ENCODE measurements at regions not wholly inside any gene's neighbourhood (a gene's known extent, or its start where the extent isn't known, plus 50 kb on each side); places are given as distances from the start of the nearest gene placed in this dataset.
"Not testable (repeated sequence)": the region's sequence is repeated elsewhere in the genome, so short reads cannot be mapped to it uniquely, and the experiment has no call there.

GRCh38 chr16:64351121-64351520 is 770.7 kb downstream of the CDH11 start:
- Mint-ChIP-seq H3K4me3 (ENCODE audit: unreplicated experiment) (no peak overlapping the region), H3K4me1 (ENCODE audit: low read depth, unreplicated experiment) (no peaks in the 10 kb centered on the region), H3K36me3 (ENCODE audit: insufficient read depth, unreplicated experiment) (no peaks in the 10 kb centered on the region), H3K9me3 (ENCODE audit: unreplicated experiment) (no peaks in the 10 kb centered on the region), H3K27ac (ENCODE audit: unreplicated experiment) (no peak overlapping the region), H3K27me3 (ENCODE audit: insufficient read depth, unreplicated experiment) (peaks cover 4% of the 10 kb centered on the region)
- DNase-seq, result no peak
- no peaks in the 10 kb centered on the region; the same call in 1 of the 2 replicates for H3K9me3 ChIP-seq
- no peaks in the 10 kb centered on the region for H3K27me3 ChIP-seq (replicated peaks; ENCODE audit: control insufficient read depth, insufficient read depth, low read length)
- no peaks in the 10 kb centered on the region for H3K4me1 ChIP-seq
- H3K4me3 ChIP-seq (ENCODE audit: low read depth, low read length), result no peak overlapping the region
- BruUV-seq (replicated peaks), result no TSS peak
- no peaks in the 10 kb centered on the region for H3K36me3 ChIP-seq (ENCODE audit: control insufficient read depth, insufficient read depth, low read length)
- ChIA-PET CTCF (no interaction called here), POLR2A (no interaction called here)
- TF ChIP-seq CTCF (IDR thresholded peaks at IDR 0.05; ENCODE audit: insufficient read depth in 1 of 2, low read depth in 1 of 2, low read length in 1 of 2, severe bottlenecking in 1 of 2, unreplicated experiment in 1 of 2), result no peak
- intact Hi-C loops (cut with micrococcal nuclease; ENCODE audit: unreplicated experiment), result no loop called here

DNA sequence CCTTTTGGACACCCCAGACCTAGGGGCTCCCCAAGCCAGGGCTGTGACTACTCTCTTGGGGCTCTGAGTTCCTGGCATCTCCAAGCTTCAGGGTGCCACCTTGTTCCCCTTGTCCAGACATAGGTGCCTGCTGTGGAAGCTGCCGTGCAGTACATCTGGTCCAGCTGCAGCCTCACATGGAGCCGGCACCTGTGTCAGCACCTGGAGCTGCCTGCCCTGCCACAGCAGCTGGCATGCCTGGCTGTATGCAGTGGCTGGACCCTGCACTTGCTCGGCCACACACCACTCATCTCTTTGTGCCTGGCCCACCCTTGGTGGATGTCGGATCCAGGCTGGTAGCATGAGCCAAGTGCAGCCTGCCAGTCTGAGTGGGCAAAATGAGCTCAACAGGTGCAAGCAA is 775.8 kb downstream of the CDH11 start:
- CTCF ChIA-PET, result no interaction called here
- POLR2A ChIA-PET, result no interaction called here
- no peak for DNase-seq
- Mint-ChIP-seq H3K9me3 (ENCODE audit: unreplicated experiment) (no peaks in the 10 kb centered on the region), H3K27ac (ENCODE audit: unreplicated experiment) (no peak overlapping the region), H3K4me1 (ENCODE audit: low read depth, unreplicated experiment) (no peaks in the 10 kb centered on the region), H3K36me3 (ENCODE audit: insufficient read depth, unreplicated experiment) (no peaks in the 10 kb centered on the region), H3K4me3 (ENCODE audit: unreplicated experiment) (no peak overlapping the region), H3K27me3 (ENCODE audit: insufficient read depth, unreplicated experiment) (no peaks in the 10 kb centered on the region)
- no peaks in the 10 kb centered on the region for H3K36me3 ChIP-seq (ENCODE audit: control insufficient read depth, insufficient read depth, low read length)
- intact Hi-C loops (cut with micrococcal nuclease; ENCODE audit: unreplicated experiment), result no loop called here
- no peaks in the 10 kb centered on the region; the same call in 1 of the 2 replicates for H3K9me3 ChIP-seq
- no peak for TF ChIP-seq CTCF (IDR thresholded peaks at IDR 0.05; ENCODE audit: insufficient read depth in 1 of 2, low read depth in 1 of 2, low read length in 1 of 2, severe bottlenecking in 1 of 2, unreplicated experiment in 1 of 2)
- no peaks in the 10 kb centered on the region for H3K4me1 ChIP-seq
- BruUV-seq (replicated peaks), result no TSS peak
- no peaks in the 10 kb centered on the region for H3K27me3 ChIP-seq (replicated peaks; ENCODE audit: control insufficient read depth, insufficient read depth, low read length)
- no peak overlapping the region for H3K4me3 ChIP-seq (ENCODE audit: low read depth, low read length)

DNA sequence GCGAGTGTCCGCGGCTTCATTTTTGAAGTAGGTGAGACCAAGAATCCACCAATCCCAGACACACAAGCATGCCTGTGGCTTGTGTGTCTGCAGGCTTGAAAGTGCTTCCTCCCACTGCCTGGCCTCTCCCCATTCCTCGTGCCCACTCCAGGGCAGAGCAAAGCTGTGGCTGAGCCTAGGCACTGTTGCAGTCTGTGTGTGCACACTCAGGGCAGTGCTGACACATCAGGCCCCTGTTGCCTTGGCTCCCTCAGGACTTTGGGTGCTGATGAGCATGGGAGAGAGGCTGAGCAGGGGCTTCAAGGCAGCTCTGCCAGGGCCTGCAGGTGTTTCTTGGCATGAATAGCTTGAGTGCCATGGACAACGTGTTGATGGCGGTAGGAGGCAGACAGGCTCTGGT is 776.7 kb downstream of the CDH11 start:
- peaks cover under 1% of the 10 kb centered on the region for H3K27me3 Mint-ChIP-seq (ENCODE audit: insufficient read depth, unreplicated experiment)
- BruUV-seq (replicated peaks), result no TSS peak
- no peak overlapping the region for H3K4me3 Mint-ChIP-seq (ENCODE audit: unreplicated experiment)
- no peaks in the 10 kb centered on the region for H3K27me3 ChIP-seq (replicated peaks; ENCODE audit: control insufficient read depth, insufficient read depth, low read length)
- H3K4me3 ChIP-seq (ENCODE audit: low read depth, low read length), result no peak overlapping the region
- no peaks in the 10 kb centered on the region for H3K4me1 ChIP-seq
- H3K9me3 Mint-ChIP-seq (ENCODE audit: unreplicated experiment), result peaks cover 4% of the 10 kb centered on the region
- no peak for TF ChIP-seq CTCF (IDR thresholded peaks at IDR 0.05; ENCODE audit: insufficient read depth in 1 of 2, low read depth in 1 of 2, low read length in 1 of 2, severe bottlenecking in 1 of 2, unreplicated experiment in 1 of 2)
- DNase-seq, result no peak
- H3K36me3 ChIP-seq (ENCODE audit: control insufficient read depth, insufficient read depth, low read length), result no peaks in the 10 kb centered on the region
- intact Hi-C loops (cut with micrococcal nuclease; ENCODE audit: unreplicated experiment), result no loop called here
- H3K27ac Mint-ChIP-seq (ENCODE audit: unreplicated experiment), result no peak overlapping the region
- no peaks in the 10 kb centered on the region for H3K4me1 Mint-ChIP-seq (ENCODE audit: low read depth, unreplicated experiment)
- ChIA-PET POLR2A (no interaction called here), CTCF (no interaction called here)
- H3K36me3 Mint-ChIP-seq (ENCODE audit: insufficient read depth, unreplicated experiment), result no peaks in the 10 kb centered on the region
- no peaks in the 10 kb centered on the region; the same call in 1 of the 2 replicates for H3K9me3 ChIP-seq

DNA sequence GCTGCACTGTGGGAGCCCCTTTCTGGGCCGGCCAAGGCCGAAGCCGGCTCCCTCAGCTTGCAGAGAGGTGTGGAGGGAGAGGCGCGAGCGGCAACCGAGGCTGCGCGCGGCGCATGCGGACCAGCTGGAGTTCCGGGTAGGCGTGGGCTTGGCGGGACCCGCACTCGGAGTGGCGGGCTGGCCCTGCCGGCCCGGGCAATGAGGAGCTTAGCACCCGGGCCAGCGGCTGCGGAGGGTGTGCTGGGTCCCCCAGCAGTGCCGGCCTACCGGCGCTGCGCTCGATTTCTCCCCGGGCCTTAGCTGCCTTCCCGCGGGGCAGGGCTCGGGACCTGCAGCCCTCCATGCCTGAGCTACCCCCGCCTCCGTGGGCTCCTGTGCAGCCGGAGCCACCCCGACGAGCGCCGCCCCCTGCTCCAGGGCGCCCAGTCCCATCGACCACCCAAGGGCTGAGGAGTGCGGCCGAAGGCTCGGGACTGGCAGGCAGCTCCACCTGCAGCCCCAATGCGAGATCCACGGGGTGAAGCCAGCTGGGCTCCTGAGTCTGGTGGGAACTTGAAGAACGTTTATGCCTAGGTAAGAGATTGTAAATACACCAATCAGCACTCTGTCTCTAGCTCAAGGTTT is 777.9 kb downstream of the CDH11 start:
- H3K9me3 ChIP-seq; POLR2A ChIA-PET; H3K4me3 Mint-ChIP-seq (ENCODE audit: unreplicated experiment); H3K36me3 Mint-ChIP-seq (ENCODE audit: insufficient read depth, unreplicated experiment); H3K9me3 Mint-ChIP-seq (ENCODE audit: unreplicated experiment); H3K27ac Mint-ChIP-seq (ENCODE audit: unreplicated experiment); DNase-seq; H3K27me3 ChIP-seq (replicated peaks; ENCODE audit: control insufficient read depth, insufficient read depth, low read length); BruUV-seq (replicated peaks); CTCF ChIA-PET; H3K36me3 ChIP-seq (ENCODE audit: control insufficient read depth, insufficient read depth, low read length); H3K27me3 Mint-ChIP-seq (ENCODE audit: insufficient read depth, unreplicated experiment); H3K4me3 ChIP-seq (ENCODE audit: low read depth, low read length); intact Hi-C loops (cut with micrococcal nuclease; ENCODE audit: unreplicated experiment); H3K4me1 Mint-ChIP-seq (ENCODE audit: low read depth, unreplicated experiment); H3K4me1 ChIP-seq: not testable (repeated sequence)
